PC-3 (cell line): ENCODE measurements at regions not wholly inside any gene's neighbourhood (a gene's known extent, or its start where the extent isn't known, plus 50 kb on each side); places are given as distances from the start of the nearest gene placed in this dataset.

Source experiments
- EZH2phosphoT487 ChIP-seq: fragments of 300-600 bp; sonication (generic); IDR thresholded peaks from 2 replicates; pipeline ENCODE4 v1.6.1; 2018; ENCODE audit warnings: mild to moderate bottlenecking, antibody characterized with exemption, low read length, borderline replicate concordance
- TF ChIP-seq, protein P1 (sequence below): fragments of 300-600 bp; sonication (generic); conservative IDR thresholded peaks from 2 replicates; pipeline ENCODE4 v1.5.1; 2017; ENCODE audit warnings: antibody characterized with exemption, low read depth, mild to moderate bottlenecking, low read length

DNA sequence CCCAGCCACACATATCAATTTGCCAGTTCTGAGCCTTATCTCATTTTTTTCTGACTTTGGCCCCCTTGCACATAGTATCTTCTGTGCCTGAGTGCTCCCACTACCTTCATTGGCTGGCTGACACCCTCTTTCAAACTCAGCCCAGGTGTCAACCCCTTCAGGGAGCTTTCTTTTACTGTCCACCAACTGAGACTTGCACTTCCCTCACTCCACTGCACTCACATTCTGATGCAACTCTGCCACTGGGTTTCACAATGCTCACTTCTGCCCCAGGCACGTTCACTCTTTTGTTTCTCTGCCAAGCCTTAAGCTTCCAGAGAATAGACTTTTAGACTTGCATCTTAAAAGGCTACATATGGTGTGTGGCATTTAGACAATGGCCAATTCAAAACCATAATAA, 101.5 kb upstream of the CBLB start:
- TF ChIP-seq, protein P1, sequence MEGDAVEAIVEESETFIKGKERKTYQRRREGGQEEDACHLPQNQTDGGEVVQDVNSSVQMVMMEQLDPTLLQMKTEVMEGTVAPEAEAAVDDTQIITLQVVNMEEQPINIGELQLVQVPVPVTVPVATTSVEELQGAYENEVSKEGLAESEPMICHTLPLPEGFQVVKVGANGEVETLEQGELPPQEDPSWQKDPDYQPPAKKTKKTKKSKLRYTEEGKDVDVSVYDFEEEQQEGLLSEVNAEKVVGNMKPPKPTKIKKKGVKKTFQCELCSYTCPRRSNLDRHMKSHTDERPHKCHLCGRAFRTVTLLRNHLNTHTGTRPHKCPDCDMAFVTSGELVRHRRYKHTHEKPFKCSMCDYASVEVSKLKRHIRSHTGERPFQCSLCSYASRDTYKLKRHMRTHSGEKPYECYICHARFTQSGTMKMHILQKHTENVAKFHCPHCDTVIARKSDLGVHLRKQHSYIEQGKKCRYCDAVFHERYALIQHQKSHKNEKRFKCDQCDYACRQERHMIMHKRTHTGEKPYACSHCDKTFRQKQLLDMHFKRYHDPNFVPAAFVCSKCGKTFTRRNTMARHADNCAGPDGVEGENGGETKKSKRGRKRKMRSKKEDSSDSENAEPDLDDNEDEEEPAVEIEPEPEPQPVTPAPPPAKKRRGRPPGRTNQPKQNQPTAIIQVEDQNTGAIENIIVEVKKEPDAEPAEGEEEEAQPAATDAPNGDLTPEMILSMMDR = no peak
- TF ChIP-seq EZH2phosphoT487 = no peak
